GM21825 (cell line): ENCODE measurements at regions not wholly inside any gene's neighbourhood (a gene's known extent, or its start where the extent isn't known, plus 50 kb on each side); places are given as distances from the start of the nearest gene placed in this dataset.

Source experiments
- ATAC-seq: cut with Tn5 transposase; IDR thresholded peaks from one replicate; pipeline ENCODE4 v1.9.1; 2021; ENCODE audit warnings: mild to moderate bottlenecking, moderate library complexity; ENCODE audit not compliant: unreplicated experiment

GRCh38 chr1:30034627-30035521 lies 688.5 kb downstream of the MATN1 start:
- no peak for ATAC-seq

DNA sequence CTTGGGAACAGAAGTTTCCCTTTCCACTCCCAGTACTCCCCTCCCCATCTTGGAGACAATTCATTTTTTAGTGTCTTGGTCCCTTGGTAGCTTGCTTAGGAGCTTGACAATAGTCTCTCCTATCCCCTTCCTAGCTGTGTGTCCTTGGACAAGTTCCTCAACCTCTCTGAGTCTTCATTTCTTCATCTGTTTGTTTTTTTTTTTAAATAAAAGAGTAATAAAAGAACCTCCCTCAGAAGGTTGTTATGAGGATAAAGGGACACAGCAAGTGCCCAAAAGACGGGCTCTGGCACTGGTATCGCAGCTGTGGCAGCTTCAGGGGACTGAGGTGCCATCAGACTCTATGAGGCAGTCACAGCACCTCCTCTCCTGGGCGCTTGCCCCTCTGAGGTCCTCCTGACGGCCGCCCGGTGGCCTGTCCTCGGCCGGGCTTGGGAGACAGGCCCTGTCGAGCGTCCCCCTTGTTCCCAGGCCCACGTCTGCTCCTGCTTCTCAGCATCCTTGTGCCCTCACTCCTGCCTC lies 689.2 kb downstream of the MATN1 start:
- no peak for ATAC-seq

- ATAC-seq, result no peak
Measured at GRCh38 chr1:30033256-30034104, 689.9 kb downstream of the MATN1 start.

DNA sequence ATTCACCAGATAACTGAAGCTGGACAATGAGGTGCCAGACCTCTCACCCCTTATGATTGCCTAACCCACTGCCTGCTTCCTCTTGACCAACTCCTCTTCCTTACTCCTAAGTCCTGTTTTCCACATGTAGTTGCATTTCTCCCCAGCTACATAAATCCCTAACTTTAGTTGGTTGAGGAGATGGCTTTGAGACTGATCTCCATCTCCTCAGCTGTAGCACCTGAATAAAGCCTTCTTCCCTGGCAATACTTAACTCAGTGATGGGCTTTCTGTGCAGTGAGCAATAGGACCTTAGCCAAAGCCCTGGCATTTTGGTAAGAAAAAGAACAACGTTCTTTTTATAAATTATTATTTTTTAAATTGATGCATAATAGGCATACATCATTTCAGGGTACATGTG lies 691.1 kb downstream of the MATN1 start:
- ATAC-seq, result no peak

DNA sequence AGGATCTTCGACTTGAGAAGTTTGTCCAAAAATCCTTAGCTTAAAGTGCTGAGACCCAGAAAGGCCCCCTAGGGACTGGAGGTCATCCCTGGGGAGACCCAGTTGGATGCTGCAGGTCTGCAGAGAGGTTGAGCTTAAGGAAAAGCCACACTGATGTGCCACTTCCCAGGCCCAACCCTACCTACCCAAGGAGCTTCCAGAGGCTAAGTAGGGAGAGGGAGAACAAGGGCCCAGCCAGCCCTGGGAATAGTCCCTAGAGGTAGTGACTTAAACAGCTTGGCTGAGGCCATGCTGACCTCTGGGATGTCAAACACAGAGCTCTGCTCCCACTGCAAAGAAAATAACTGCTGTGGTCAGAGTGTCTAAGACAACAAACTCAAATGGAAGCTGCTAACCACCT lies 693.7 kb downstream of the MATN1 start:
- no peak for ATAC-seq

DNA sequence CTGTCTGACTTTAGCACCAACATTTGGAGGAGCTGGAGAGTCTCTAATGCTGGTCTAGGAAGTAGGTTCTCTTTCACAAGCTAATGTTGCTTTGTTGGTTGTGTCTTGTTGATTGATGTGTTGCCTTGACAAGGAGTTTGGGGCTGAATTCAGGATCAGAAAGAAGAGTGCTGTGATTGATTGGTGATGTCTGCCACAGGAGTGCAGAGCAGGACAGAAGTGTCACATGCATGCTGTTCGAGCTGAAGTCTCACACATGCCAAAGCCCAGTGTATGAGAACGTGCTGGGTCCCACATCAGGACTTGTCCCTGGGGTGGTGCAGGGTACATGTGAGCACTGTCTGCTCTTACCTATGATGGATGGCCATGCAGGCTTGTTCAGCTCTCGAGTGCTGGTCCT lies 694.4 kb downstream of the MATN1 start:
- no peak for ATAC-seq

GRCh38 chr1:30028283-30028682 lies 695.1 kb downstream of the MATN1 start:
- ATAC-seq, result no peak

- no peak for ATAC-seq
Measured at GRCh38 chr1:30027247-30027646, 696.1 kb downstream of the MATN1 start.

DNA sequence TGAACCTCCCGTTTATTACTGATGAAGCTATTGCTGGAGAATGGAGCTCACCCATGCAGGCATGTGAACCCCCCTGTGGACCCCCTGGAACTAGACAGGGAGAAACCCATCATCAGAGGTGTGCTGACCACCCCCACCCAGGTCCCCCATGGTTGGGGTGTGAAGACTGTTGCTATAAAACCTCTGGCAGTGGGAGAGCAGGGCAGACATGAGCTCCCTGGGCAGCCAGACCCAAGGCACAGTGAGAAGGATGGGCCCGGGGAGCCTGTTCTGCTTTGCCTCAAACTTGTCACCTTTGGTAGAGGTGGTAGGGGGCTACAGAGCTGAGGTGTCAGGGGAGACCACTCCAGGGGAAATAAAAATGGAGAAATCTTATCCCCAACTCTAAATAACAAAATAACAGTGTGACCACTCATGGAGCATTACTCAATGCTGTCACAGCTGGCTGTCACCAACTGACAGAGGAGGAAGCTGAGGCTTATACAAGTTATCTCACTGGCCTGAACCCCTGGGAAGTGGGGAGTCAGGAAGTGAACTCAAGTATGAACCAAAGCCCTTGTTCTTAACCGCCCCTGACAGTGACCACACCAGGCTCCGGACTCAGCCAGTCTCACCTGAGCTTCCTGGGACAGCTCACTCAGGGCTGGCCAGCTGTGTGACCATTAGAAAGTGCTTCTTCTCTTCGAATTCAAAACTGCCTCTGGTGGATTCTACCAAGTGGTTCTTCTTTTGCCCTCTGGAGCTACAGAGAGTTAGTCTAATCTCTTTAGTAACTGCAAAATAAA lies 698.8 kb downstream of the MATN1 start:
- ATAC-seq, result no peak

DNA sequence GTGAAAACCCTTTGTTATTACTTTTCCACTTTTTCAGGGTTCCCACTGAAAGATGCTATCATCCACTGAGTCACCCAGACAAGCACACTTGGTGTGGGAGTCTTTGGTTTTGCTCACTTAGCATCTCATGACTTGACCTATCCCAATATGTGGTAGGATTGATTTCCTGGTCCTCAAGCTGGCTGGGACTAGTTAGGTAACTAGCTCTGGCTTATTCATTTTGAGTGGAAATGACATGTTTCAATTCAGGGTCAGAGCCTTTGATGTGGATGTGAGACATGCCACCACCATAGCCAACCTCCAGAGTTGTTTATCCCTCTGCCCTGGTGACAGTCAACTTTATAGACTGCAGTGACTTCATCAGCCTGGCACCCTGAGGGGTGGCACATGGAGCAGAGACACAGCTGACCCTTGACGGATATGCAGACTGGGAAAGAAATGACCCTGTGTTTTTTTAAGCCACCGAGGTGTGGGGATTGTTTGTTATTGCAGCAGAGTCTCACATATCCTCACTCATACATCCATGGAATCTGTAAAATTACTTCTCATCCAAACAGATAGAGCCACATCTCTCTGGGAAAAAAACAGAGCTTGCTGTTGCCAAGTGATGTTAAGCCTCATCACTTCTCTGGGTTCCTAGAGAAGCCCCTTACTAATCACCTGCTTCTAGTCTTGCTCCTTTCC lies 699.9 kb downstream of the MATN1 start:
- ATAC-seq, result no peak

- ATAC-seq, result no peak
Measured at GRCh38 chr1:30014031-30014430, 709.4 kb downstream of the MATN1 start.

- no peak for ATAC-seq
Measured at GRCh38 chr1:30012455-30013440, 710.6 kb downstream of the MATN1 start.

DNA sequence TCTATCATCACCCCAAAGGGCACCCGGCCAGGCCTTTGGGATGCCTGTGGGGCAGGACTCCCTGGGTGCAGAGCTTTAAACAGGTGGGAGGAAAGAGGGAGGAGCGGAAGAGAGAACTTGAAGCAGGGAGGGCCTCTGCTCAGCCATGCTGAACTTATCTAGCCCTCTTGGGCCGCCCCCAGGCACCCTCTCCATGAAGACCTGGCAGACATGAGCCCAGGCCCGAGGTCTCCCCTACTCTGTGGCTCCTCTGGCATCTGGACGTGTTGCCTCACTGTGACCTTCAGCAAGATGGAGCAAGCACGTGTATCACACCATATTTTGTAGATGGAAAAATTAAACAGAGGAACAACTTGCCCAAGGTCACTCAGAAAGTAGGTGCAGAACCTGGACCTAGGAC lies 711.4 kb downstream of the MATN1 start:
- no peak for ATAC-seq

- no peak for ATAC-seq
Measured at GRCh38 chr1:30010506-30011106, 712.8 kb downstream of the MATN1 start.

- no peak for ATAC-seq
Measured at GRCh38 chr1:30009720-30010119, 713.7 kb downstream of the MATN1 start.

DNA sequence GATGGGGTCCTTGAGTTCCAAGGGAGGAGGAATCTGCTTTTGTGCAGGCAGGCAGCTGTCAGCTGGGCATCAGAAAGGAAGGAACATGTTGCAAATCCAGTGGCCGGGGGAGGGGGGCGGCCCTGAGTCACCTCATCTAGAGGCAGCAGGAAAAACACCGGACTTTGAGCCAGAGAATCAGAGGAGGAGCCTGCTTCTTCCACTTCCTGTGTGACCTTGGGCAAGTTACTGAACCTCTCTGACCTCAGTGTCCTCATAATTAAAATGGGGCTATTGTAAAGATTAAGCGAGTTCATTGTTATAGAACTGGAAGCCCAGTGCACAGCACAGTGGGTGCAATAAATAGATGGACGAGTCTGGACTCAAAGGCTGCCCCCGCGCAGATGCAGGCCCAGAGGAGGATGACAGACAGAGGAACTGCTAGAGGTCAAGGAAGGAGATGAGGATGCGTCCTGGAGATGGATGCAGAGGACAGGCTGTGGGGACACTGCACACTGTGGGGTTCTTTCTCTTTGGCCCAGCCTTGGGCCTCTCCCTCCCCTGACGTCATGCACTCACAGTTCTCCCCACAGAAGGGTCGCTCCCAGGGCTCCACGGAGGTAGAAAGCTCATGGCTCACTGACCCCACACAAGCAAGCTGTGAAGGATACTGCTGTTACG lies 714.3 kb downstream of the MATN1 start:
- ATAC-seq, result no peak

DNA sequence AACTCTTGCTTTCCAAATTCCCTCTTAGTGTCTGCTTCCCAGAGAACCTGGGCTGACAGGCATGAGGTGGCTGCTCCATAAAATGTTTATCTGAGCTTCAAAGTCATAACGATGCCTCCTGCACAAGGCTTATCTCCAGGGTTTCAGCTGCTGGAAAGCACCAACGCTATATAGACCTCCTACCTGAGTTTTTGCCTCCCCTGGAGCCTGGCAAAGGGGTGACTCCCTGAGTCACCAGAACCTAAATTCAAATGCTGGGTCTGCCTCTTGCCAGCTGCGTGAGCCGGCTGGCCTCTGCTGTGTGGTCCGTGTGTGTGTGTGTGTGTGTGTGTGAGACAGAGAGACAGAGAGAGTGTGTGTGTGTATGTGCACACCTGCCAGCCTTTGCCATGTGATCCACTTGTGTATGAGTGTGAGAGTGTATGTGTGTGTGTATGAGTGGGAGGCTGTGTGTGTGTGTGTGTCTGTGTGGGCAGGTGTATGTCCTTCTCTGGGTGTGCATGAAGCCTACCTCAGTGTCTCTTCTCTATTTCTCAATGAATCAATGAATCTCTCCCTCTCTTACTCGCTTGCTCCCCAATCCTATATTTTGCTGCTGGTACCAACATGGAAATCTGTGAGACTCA lies 714.9 kb downstream of the MATN1 start:
- no peak for ATAC-seq
